ENCODE measurements at regions not wholly inside any gene's neighbourhood (a gene's known extent, or its start where the extent isn't known, plus 50 kb on each side); places are given as distances from the start of the nearest gene placed in this dataset.

- Histone ChIP-seq H3K27me3 (ENCODE audit: control insufficient read depth, low read length) (no peaks in the 10 kb centered on the region), H3K36me3 (ENCODE audit: control insufficient read depth, low read length) (no peaks in the 10 kb centered on the region), H4K20me1 (ENCODE audit: control insufficient read depth, insufficient read depth, low read depth, low read length) (no peaks in the 10 kb centered on the region), H3K4me3 (ENCODE audit: low read length) (no peak overlapping the region), H3K79me2 (ENCODE audit: control insufficient read depth, low read length) (no peaks in the 10 kb centered on the region), H3K4me1 (ENCODE audit: control insufficient read depth, low read length) (no peaks in the 10 kb centered on the region), H3K9me3 (ENCODE audit: control insufficient read depth, insufficient read depth, low read length) (peaks cover 4% of the 10 kb centered on the region; the same call in 1 of the 2 replicates), H3K4me2 (ENCODE audit: low read length) (no peak overlapping the region), H3K27ac (ENCODE audit: low read depth, low read length) (no peak overlapping the region), H3F3A (ENCODE audit: control insufficient read depth, insufficient read depth) (no peaks in the 10 kb centered on the region), H3K9me2 (replicated peaks; ENCODE audit: control insufficient read depth, low read length) (no peaks in the 10 kb centered on the region)
- no peak for TF ChIP-seq EZH2phosphoT487 (IDR thresholded peaks at IDR 0.05; ENCODE audit: borderline replicate concordance, low read length)
Measured at GRCh38 chr3:73820431-73820830, 195.7 kb upstream of the PDZRN3 start.

DNA sequence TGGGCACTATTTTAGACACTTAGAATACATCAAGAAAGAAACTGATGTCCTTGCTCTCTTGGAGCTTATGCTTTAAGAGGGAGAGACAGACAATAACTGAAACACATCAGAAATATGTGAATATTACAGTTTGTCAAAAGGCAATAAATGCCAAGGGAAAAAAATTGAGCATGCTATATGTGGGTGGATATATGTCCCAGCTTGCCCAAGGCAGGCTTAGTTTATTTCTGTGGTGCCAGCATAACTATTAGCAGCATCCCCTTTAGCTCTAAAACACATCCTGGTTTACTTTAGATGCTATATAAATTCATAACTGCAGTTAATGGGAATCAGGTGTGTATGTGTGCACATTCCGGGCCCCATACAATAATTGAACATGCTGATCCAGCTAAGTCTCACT, 191.2 kb upstream of the PDZRN3 start:
- H3K4me2 ChIP-seq (ENCODE audit: low read length) = no peak overlapping the region
- H3K9me3 ChIP-seq (ENCODE audit: control insufficient read depth, insufficient read depth, low read length) = peaks cover 4% of the 10 kb centered on the region; the same call in 1 of the 2 replicates
- H4K20me1 ChIP-seq (ENCODE audit: control insufficient read depth, insufficient read depth, low read depth, low read length) = no peaks in the 10 kb centered on the region
- no peaks in the 10 kb centered on the region for H3F3A ChIP-seq (ENCODE audit: control insufficient read depth, insufficient read depth)
- no peaks in the 10 kb centered on the region for H3K79me2 ChIP-seq (ENCODE audit: control insufficient read depth, low read length)
- no peak overlapping the region for H3K4me3 ChIP-seq (ENCODE audit: low read length)
- H3K4me1 ChIP-seq (ENCODE audit: control insufficient read depth, low read length) = no peaks in the 10 kb centered on the region
- no peaks in the 10 kb centered on the region for H3K27me3 ChIP-seq (ENCODE audit: control insufficient read depth, low read length)
- no peak overlapping the region for H3K27ac ChIP-seq (ENCODE audit: low read depth, low read length)
- H3K9me2 ChIP-seq (replicated peaks; ENCODE audit: control insufficient read depth, low read length) = no peaks in the 10 kb centered on the region
- TF ChIP-seq EZH2phosphoT487 (IDR thresholded peaks at IDR 0.05; ENCODE audit: borderline replicate concordance, low read length) = no peak
- TF ChIP-seq, protein P1, sequence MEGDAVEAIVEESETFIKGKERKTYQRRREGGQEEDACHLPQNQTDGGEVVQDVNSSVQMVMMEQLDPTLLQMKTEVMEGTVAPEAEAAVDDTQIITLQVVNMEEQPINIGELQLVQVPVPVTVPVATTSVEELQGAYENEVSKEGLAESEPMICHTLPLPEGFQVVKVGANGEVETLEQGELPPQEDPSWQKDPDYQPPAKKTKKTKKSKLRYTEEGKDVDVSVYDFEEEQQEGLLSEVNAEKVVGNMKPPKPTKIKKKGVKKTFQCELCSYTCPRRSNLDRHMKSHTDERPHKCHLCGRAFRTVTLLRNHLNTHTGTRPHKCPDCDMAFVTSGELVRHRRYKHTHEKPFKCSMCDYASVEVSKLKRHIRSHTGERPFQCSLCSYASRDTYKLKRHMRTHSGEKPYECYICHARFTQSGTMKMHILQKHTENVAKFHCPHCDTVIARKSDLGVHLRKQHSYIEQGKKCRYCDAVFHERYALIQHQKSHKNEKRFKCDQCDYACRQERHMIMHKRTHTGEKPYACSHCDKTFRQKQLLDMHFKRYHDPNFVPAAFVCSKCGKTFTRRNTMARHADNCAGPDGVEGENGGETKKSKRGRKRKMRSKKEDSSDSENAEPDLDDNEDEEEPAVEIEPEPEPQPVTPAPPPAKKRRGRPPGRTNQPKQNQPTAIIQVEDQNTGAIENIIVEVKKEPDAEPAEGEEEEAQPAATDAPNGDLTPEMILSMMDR (IDR thresholded peaks at IDR 0.05; ENCODE audit: low read depth, low read length, poor library complexity, severe bottlenecking) = no peak
- H3K36me3 ChIP-seq (ENCODE audit: control insufficient read depth, low read length) = no peaks in the 10 kb centered on the region

DNA sequence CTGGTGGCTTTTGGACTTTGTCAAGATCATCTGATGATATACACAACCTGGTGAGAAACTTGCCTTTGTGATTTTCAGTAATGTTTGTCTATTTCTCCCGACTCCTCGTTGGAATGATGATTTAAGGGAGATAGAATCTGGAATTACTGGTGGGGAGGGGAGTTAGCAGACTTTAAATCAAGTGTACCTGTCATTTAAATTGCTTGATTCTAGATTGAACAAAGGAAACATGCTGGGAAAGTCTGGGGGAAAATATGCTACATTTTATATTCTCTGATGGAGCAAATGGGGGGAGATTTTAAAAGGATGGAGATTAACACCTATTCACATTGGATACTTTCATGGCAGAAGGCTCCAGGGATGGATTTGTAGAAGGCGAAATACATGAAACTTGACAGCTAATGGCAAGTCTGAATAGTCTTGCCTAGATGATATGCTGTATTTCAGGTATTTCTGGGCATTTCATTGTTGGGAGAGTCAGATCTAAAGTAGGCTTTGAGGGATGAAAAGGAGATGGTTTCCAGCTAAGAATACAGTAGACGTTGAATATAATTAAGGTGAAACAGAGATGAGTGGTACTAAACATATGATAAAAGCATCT, 189.1 kb upstream of the PDZRN3 start:
- Histone ChIP-seq H3K27me3 (ENCODE audit: control insufficient read depth, low read length) (no peaks in the 10 kb centered on the region), H4K20me1 (ENCODE audit: control insufficient read depth, insufficient read depth, low read depth, low read length) (no peaks in the 10 kb centered on the region), H3K4me1 (ENCODE audit: control insufficient read depth, low read length) (no peaks in the 10 kb centered on the region), H3K9me3 (ENCODE audit: control insufficient read depth, insufficient read depth, low read length) (no peaks in the 10 kb centered on the region), H3K4me3 (ENCODE audit: low read length) (no peak overlapping the region), H3K4me2 (ENCODE audit: low read length) (no peak overlapping the region), H3K79me2 (ENCODE audit: control insufficient read depth, low read length) (no peaks in the 10 kb centered on the region), H3K36me3 (ENCODE audit: control insufficient read depth, low read length) (no peaks in the 10 kb centered on the region), H3F3A (ENCODE audit: control insufficient read depth, insufficient read depth) (no peaks in the 10 kb centered on the region), H3K27ac (ENCODE audit: low read depth, low read length) (no peak overlapping the region), H3K9me2 (replicated peaks; ENCODE audit: control insufficient read depth, low read length) (no peaks in the 10 kb centered on the region)
- TF ChIP-seq, protein P1 (IDR thresholded peaks at IDR 0.05; ENCODE audit: low read depth, low read length, poor library complexity, severe bottlenecking) = no peak
- no peak for TF ChIP-seq EZH2phosphoT487 (IDR thresholded peaks at IDR 0.05; ENCODE audit: borderline replicate concordance, low read length)

DNA sequence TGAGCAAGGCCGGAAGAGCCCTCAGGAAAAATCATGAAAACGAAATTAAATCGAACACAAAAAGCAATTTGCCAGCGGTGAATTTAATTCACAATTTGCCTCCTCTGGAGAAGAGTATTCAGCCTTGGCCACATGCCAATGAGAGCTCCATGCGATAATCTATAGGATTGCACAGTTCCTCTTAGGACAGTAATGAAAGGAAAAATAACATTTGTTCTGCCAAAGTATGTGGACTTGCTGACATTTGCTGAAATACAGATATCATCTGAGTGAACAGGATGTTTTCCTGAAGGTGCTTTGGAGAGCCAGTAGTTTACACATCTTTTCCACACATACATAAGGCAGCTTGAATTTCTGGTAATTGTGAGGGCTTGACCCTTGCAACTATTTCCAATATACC, 188.6 kb upstream of the PDZRN3 start:
- no peak overlapping the region for H3K27ac ChIP-seq (ENCODE audit: low read depth, low read length)
- no peak overlapping the region for H3K4me3 ChIP-seq (ENCODE audit: low read length)

More for the DNA sequence above, 188.6 kb upstream of the PDZRN3 start:
- H3K36me3 ChIP-seq (ENCODE audit: control insufficient read depth, low read length) = no peaks in the 10 kb centered on the region
- no peaks in the 10 kb centered on the region for H3K4me1 ChIP-seq (ENCODE audit: control insufficient read depth, low read length)
- H3K79me2 ChIP-seq (ENCODE audit: control insufficient read depth, low read length) = no peaks in the 10 kb centered on the region
- H3F3A ChIP-seq (ENCODE audit: control insufficient read depth, insufficient read depth) = no peaks in the 10 kb centered on the region
- no peaks in the 10 kb centered on the region for H3K9me2 ChIP-seq (replicated peaks; ENCODE audit: control insufficient read depth, low read length)
- H3K4me2 ChIP-seq (ENCODE audit: low read length) = no peak overlapping the region
- no peaks in the 10 kb centered on the region for H3K27me3 ChIP-seq (ENCODE audit: control insufficient read depth, low read length)
- H3K9me3 ChIP-seq (ENCODE audit: control insufficient read depth, insufficient read depth, low read length) = no peaks in the 10 kb centered on the region
- TF ChIP-seq, protein P1 (IDR thresholded peaks at IDR 0.05; ENCODE audit: low read depth, low read length, poor library complexity, severe bottlenecking) = no peak
- no peak for TF ChIP-seq EZH2phosphoT487 (IDR thresholded peaks at IDR 0.05; ENCODE audit: borderline replicate concordance, low read length)
- H4K20me1 ChIP-seq (ENCODE audit: control insufficient read depth, insufficient read depth, low read depth, low read length) = no peaks in the 10 kb centered on the region
